DMS153 treated with DMSO at 0.1 percent for 48 hours (cell line): ENCODE measurements at regions not wholly inside any gene's neighbourhood (a gene's known extent, or its start where the extent isn't known, plus 50 kb on each side); places are given as distances from the start of the nearest gene placed in this dataset.

Experiments used
- DNase-seq: peaks from one replicate; lab custom pipeline; 2025; ENCODE audit not compliant: unreplicated experiment; lab: John Stamatoyannopoulos, UW

- DNase-seq = no peak
Observed at GRCh38 chr14:101098641-101099040, 195.1 kb upstream of the RTL1 start.

- DNase-seq = no peak
Observed at GRCh38 chr14:101101456-101102056, 198.0 kb upstream of the RTL1 start.

- DNase-seq = no peak
Observed at GRCh38 chr14:101102875-101103274, 199.4 kb upstream of the RTL1 start.

- DNase-seq = no peak
Observed at GRCh38 chr14:101103321-101103901, 199.9 kb upstream of the RTL1 start.

GRCh38 chr14:101104485-101104884 lies 201.0 kb upstream of the RTL1 start:
- no peak for DNase-seq

GRCh38 chr14:101105045-101105444 lies 201.5 kb upstream of the RTL1 start:
- no peak for DNase-seq

- DNase-seq = no peak
Observed at GRCh38 chr14:101108579-101109346, 205.2 kb upstream of the RTL1 start.

- DNase-seq = no peak
Observed at GRCh38 chr14:101109347-101109638, 205.8 kb upstream of the RTL1 start.

GRCh38 chr14:101109981-101110728 lies 206.6 kb upstream of the RTL1 start:
- DNase-seq = no peak

GRCh38 chr14:101110729-101111619 lies 207.5 kb upstream of the RTL1 start:
- no peak for DNase-seq

- DNase-seq = no peak
Observed at GRCh38 chr14:101111620-101112290, 208.2 kb upstream of the RTL1 start.

GRCh38 chr14:101112351-101113107 lies 209.0 kb upstream of the RTL1 start:
- no peak for DNase-seq

- DNase-seq = no peak
Observed at GRCh38 chr14:101113108-101113612, 209.6 kb upstream of the RTL1 start.

GRCh38 chr14:101113835-101114725 lies 210.6 kb upstream of the RTL1 start:
- DNase-seq = no peak

- DNase-seq = no peak
Observed at GRCh38 chr14:101114726-101115515, 211.4 kb upstream of the RTL1 start.

- no peak for DNase-seq
Observed at GRCh38 chr14:101115652-101116051, 212.1 kb upstream of the RTL1 start.

- no peak for DNase-seq
Observed at GRCh38 chr14:101116065-101116464, 212.5 kb upstream of the RTL1 start.
